ENCODE measurements at regions not wholly inside any gene's neighbourhood (a gene's known extent, or its start where the extent isn't known, plus 50 kb on each side); places are given as distances from the start of the nearest gene placed in this dataset.

DNA sequence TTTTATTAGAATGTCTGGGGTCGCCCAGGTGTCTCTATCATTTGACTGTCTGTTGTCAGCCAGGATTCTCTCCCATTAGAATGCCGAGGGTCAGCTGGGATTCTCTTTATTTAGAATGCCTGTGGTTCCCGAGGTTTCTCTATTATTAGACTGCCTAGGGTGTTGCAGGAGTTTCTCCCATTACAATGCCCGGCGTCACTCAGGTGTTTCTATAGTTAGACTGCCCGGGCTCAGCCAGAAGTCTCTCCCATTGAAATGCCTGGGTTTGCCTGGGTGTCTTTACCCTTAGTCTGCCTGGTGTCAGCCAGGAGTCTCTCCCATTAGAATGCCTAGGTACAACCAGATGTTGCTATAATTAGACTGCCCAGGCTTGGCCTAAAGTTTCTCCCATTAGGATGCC lies 2252.0 kb downstream of the TP53TG3F start:
- no peak for TF ChIP-seq LARP7 (IDR thresholded peaks at IDR 0.05)
- no peak for TF ChIP-seq L3MBTL2 (IDR thresholded peaks at IDR 0.05)
- TF ChIP-seq, protein P1, sequence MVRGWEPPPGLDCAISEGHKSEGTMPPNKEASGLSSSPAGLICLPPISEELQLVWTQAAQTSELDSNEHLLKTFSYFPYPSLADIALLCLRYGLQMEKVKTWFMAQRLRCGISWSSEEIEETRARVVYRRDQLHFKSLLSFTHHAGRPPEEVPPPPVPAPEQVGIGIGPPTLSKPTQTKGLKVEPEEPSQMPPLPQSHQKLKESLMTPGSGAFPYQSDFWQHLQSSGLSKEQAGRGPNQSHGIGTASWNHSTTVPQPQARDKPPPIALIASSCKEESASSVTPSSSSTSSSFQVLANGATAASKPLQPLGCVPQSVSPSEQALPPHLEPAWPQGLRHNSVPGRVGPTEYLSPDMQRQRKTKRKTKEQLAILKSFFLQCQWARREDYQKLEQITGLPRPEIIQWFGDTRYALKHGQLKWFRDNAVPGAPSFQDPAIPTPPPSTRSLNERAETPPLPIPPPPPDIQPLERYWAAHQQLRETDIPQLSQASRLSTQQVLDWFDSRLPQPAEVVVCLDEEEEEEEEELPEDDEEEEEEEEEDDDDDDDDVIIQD (CRISPR knock-in tag; IDR thresholded peaks at IDR 0.05), result no peak
- TF ChIP-seq, protein P2, sequence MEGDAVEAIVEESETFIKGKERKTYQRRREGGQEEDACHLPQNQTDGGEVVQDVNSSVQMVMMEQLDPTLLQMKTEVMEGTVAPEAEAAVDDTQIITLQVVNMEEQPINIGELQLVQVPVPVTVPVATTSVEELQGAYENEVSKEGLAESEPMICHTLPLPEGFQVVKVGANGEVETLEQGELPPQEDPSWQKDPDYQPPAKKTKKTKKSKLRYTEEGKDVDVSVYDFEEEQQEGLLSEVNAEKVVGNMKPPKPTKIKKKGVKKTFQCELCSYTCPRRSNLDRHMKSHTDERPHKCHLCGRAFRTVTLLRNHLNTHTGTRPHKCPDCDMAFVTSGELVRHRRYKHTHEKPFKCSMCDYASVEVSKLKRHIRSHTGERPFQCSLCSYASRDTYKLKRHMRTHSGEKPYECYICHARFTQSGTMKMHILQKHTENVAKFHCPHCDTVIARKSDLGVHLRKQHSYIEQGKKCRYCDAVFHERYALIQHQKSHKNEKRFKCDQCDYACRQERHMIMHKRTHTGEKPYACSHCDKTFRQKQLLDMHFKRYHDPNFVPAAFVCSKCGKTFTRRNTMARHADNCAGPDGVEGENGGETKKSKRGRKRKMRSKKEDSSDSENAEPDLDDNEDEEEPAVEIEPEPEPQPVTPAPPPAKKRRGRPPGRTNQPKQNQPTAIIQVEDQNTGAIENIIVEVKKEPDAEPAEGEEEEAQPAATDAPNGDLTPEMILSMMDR (IDR thresholded peaks at IDR 0.05 in 2 of 3, conservative IDR thresholded peaks at IDR 0.05 in 1 of 3; ENCODE audit: insufficient read depth in 2 of 3, low read depth in 1 of 3, low read length in 3 of 3), result no peak
- TF ChIP-seq ATF3 (IDR thresholded peaks at IDR 0.05), result no peak
- TF ChIP-seq ATF3 (CRISPR knock-in tag; conservative IDR thresholded peaks at IDR 0.05), result no peak
- TF ChIP-seq, protein P3, sequence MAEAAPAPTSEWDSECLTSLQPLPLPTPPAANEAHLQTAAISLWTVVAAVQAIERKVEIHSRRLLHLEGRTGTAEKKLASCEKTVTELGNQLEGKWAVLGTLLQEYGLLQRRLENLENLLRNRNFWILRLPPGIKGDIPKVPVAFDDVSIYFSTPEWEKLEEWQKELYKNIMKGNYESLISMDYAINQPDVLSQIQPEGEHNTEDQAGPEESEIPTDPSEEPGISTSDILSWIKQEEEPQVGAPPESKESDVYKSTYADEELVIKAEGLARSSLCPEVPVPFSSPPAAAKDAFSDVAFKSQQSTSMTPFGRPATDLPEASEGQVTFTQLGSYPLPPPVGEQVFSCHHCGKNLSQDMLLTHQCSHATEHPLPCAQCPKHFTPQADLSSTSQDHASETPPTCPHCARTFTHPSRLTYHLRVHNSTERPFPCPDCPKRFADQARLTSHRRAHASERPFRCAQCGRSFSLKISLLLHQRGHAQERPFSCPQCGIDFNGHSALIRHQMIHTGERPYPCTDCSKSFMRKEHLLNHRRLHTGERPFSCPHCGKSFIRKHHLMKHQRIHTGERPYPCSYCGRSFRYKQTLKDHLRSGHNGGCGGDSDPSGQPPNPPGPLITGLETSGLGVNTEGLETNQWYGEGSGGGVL (CRISPR knock-in tag; IDR thresholded peaks at IDR 0.05), result no peak
- no peak for TF ChIP-seq SP2 (IDR thresholded peaks at IDR 0.05; ENCODE audit: extremely low read depth, low read depth, low read length, poor library complexity, severe bottlenecking)
- no peak for TF ChIP-seq ZNF766 (CRISPR knock-in tag; conservative IDR thresholded peaks at IDR 0.05)
- TF ChIP-seq BHLHE40 (IDR thresholded peaks at IDR 0.05; ENCODE audit: low read length), result no peak
- TF ChIP-seq, protein P4, sequence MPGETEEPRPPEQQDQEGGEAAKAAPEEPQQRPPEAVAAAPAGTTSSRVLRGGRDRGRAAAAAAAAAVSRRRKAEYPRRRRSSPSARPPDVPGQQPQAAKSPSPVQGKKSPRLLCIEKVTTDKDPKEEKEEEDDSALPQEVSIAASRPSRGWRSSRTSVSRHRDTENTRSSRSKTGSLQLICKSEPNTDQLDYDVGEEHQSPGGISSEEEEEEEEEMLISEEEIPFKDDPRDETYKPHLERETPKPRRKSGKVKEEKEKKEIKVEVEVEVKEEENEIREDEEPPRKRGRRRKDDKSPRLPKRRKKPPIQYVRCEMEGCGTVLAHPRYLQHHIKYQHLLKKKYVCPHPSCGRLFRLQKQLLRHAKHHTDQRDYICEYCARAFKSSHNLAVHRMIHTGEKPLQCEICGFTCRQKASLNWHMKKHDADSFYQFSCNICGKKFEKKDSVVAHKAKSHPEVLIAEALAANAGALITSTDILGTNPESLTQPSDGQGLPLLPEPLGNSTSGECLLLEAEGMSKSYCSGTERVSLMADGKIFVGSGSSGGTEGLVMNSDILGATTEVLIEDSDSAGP (CRISPR knock-in tag; IDR thresholded peaks at IDR 0.05), result no peak
- no peak for TF ChIP-seq ZNF324 (CRISPR knock-in tag; IDR thresholded peaks at IDR 0.05)
- TF ChIP-seq REST (IDR thresholded peaks at IDR 0.05; ENCODE audit: borderline replicate concordance), result no peak
- TF ChIP-seq REST (CRISPR knock-in tag; IDR thresholded peaks at IDR 0.05; ENCODE audit: low read depth), result no peak
- TF ChIP-seq SMAD3 (CRISPR knock-in tag; conservative IDR thresholded peaks at IDR 0.05), result no peak
- TF ChIP-seq NFE2 (IDR thresholded peaks at IDR 0.05; ENCODE audit: low read depth), result no peak

Measured in K562 (cell line).